ENCODE measurements at regions not wholly inside any gene's neighbourhood (a gene's known extent, or its start where the extent isn't known, plus 50 kb on each side); places are given as distances from the start of the nearest gene placed in this dataset.

DNA sequence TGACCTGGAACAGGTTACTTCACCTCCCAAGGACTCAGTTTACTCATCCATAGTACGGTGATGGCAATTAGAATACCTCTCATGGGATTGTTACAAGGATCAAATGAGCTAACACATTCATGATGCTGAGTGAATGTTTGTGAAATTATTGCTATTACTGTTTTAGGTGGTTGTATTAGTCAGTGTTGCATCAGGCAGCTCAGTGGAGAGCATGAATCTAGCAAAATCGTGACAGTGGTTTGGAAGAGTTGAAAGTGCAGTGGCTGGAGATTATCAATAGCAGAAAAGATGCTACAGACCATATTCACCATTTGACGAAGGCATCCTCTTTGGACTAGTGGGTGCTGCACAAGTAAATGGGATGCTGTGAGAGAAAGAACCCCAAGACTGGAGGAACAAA lies 50.4 kb upstream of the CTNNBL1 start:
- DNase-seq, result no peak

DNA sequence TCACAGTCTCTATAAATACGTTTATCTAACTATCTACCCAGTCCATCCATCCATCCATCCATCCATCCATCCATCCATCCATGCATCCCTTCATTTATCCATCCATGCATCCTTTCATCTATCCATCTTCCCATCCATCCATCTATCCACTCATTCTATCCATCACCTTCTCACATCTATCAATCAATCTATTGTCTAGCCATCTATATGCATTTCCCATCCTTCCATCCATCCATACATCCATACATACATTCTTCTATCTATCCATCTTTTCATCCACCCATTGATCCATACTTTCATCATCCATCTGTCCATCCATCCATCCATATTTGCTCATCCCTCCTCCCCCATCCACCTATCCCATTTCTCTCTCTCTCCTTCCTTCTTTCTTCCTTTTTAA lies 51.6 kb upstream of the CTNNBL1 start:
- DNase-seq, result no peak

DNA sequence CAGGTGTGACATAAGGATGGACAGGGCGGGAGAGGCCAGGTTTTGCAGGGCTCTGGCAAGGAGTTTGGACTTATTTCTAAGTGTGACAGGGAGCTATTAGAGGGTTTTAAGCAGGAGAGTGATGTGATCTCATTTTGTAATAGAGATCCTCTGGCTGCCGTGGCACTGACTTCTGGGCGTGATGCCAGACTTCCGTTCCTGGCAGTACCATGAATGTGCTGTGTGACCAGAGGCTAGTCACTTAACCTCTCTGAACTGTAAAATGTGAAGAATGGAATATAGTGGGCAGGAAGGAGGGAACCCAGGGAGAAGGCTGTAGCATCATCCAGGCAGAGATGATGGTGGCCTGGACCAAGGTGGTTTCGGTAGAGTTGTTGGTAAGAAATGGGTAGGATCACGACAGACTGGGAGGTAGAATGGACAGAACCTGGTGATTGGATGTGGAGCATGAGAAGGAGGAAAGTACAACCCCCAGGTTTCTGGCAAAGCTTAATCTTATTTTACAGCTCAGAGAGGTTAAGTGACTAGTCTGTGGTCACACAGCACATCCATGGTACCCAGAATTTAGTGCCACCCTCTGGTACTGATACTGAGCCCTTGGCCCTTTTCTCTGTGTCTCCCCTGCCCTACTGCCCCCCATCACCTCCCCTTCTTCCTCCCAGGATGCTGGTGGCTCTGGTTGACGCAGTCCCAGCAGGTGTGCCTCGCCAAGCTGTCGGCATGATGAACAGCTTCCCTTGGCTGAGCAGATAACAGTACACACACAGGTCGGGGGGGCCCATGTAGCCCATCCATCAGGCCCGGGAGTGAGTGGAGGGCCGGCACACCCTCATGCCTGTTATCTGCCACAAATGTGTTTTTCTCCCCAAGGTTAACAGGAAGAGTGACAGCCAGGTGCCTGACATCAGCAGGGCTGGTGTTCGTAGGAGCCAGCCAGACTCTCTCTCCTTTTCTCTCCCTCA lies 52.9 kb upstream of the CTNNBL1 start:
- DNase-seq, result no peak

- DNase-seq, result no peak
Measured at GRCh38 chr20:37638527-37638926, 55.3 kb upstream of the CTNNBL1 start.

DNA sequence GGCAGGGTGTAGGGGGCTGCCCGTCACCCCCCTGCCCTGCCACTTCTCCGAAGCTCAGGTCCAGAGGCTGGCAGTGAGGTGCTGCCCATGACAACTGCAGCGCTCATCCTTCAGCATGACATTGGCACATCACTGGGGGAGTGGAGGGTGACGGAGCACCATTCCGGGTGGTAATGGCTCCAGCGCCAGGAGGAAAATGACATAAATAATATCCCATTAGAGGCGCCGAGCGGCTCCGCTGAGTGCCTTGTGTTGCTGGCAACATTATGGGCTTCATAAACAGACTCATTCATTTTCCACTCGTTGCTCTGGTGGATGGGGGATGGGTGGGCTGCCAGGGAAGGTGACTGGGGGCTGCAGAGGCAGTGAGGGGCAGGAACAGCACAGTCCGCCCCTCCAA lies 56.9 kb upstream of the CTNNBL1 start:
- DNase-seq, result no peak

GRCh38 chr20:37636212-37636975 lies 57.4 kb upstream of the CTNNBL1 start:
- DNase-seq, result no peak

GRCh38 chr20:37630993-37631392 lies 62.8 kb upstream of the CTNNBL1 start:
- no peak for DNase-seq

DNA sequence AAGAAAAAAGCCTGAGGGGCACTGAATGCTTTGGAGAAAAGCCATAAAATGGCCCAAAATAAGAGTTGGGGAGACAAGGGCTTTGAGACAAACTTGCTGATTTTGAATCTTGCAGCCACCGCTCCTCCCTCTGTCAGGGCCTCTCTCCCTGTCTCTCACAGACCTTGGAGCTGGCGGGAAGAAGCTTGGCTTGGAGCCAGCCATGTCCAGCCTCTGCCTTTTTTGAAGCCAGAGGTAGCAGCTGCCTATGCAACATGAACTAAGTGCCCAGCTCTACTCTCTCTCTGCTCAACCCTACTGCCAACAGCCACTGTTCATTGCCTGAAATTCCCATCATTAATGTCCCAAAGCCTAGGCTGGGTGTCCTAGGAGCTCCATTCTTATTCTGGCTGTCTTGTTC lies 63.7 kb upstream of the CTNNBL1 start:
- DNase-seq, result no peak

DNA sequence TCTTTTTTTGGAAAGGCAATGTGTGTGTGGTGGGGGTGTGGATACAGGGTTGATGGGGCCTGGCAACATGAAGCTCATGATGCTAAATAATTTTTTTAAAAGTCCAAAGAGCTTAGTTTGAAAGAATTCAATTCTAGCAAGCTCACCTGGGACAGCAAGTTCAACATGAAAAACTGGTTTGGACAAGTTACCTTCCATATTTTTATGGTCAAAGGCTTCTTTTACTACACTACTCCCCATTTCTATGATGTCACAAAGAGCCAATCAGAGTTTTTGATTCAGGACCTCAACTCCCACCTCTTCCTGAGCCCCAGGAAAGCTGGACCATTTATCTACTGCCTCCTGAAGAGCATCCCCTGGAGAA lies 66.1 kb upstream of the CTNNBL1 start:
- DNase-seq, result no peak

- DNase-seq, result peak; percentile 15
Measured at GRCh38 chr20:37627060-37627766, 66.6 kb upstream of the CTNNBL1 start.

GRCh38 chr20:37624963-37625362 lies 68.9 kb upstream of the CTNNBL1 start:
- no peak for DNase-seq

GRCh38 chr20:37622728-37623127 lies 71.1 kb upstream of the CTNNBL1 start:
- no peak for DNase-seq

DNA sequence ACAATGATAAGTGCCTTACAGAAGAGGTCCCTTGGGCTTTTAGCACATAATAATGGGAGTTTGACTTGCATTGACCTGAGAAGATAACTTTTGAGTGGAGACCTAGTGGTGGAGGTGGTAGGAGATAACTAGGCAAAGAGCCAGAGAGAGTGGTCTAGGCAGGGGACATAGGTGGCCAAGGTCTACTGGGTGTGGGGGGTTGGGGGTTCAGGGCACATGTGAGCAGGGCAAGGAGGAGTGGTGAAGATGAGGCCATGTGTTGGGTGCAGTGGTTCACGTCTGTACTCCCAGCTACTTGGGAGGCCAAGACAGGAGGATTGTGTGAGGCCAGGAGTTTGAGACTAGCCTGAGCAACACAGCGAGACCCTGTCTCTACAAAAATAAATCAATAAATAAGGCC lies 74.3 kb upstream of the CTNNBL1 start:
- no peak for DNase-seq

DNA sequence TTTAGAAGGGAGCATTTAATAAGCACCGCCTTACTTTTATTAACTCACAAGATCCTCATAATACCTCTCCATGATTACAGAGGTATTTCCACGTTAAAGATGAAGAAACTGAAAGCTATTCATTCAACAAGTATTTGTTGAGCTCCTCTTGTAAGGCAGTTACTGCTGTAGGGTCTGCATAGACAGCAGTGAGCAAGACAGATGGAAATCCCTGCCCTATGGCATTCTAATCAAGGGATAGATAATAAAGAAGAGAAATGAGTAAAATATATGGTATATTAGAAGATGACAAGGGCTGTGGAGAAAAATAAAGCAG lies 77.8 kb upstream of the CTNNBL1 start:
- DNase-seq, result no peak

GRCh38 chr20:37615340-37616109 lies 78.3 kb upstream of the CTNNBL1 start:
- peak; percentile 3 for DNase-seq

- DNase-seq, result no peak
Measured at GRCh38 chr20:37611852-37612251, 82.0 kb upstream of the CTNNBL1 start.

DNA sequence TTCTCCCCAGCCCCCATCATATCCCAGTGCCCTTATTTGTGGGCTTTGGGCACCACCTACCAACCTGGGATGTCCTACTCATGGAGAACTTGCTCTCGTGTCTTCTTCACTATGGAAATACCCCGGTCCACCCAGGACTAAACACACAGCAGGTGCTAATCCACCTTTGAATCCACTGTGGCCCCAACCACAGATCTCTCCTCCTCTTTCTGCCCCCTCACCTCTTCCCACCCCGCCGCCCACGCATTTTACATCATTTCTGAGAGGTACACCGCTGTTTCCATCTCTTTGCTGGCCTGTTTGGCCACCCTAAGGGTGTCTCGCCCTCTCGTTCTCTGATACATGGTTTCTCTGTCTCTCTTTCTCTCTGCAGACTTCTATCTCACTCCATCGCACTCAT lies 82.5 kb upstream of the CTNNBL1 start:
- DNase-seq, result no peak

- no peak for DNase-seq
Measured at GRCh38 chr20:37610203-37610798, 82.6 kb upstream of the BLCAP start.

DNA sequence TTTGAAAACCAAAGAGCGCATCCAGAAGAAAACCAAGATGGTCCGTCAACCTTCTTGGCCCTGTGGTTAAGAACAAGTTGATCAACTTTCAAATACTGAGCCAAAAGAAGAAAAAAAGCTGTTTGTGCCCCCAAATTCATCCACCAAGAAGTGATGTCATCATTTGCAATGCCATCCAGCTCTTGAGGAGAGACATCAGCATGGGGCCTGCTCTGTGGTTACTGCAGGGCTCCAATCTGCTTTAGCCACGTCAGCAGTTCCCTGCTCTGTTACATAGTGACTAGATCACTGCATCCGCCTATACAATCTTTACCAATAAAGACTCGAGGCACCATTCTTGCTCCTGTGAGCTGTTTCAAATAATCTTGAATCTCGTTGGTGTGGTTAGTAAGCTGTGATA lies 75.0 kb upstream of the BLCAP start:
- DNase-seq, result no peak

- no peak for DNase-seq
Measured at GRCh38 chr20:37600486-37600885, 72.8 kb upstream of the BLCAP start.

DNA sequence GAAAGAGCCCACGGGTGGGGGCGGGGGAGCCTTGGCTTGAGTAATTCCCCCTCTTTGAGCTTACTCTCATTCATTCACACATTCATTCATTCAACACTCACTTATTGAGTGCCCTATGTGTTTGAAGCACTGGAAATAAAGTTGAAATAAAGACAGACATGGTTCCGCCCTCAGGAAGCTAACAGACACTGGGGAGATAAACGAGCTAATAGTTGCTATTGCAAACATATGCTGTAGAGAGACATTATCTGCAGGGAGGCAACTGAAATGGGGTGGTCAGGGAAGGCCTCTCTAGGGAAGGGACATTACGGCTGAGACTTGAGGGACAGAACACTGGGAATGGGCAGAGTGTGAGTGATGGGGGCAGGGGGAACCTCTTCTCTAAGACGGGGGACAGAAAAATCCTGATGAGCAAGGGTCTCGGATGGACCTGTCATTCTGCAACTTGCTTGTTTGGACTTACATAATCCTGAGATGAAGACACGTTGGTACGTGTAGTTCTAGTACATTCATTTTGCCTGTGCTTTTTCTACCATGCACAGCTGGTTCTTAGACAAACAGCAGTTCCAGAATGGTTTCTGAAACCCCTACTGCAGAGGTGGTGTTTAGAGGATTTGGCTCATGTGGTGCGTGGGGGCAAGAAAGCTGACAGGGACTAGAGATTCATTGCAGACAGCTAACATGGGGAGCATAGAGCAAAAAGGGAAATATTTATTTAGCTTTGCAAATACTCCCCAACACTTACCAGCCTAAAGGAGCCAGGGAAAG lies 71.1 kb upstream of the BLCAP start:
- no peak for DNase-seq

GRCh38 chr20:37598100-37598543 lies 70.4 kb upstream of the BLCAP start:
- DNase-seq, result no peak
